Stomach (tissue), 8 donors: ENCODE measurements at regions not wholly inside any gene's neighbourhood (a gene's known extent, or its start where the extent isn't known, plus 50 kb on each side); places are given as distances from the start of the nearest gene placed in this dataset.
A peak's percentile ranks its signal among the peaks of the same experiment; 100 is the strongest.

Source experiments
- DNase-seq, 2 donors: peaks; one replicate each; pipeline versions ENCODE4 v3.0.0 to v3.0.0-alpha.2; 2013 to 2019
- H3K27ac ChIP-seq, 5 donors: fragments of 200-600 bp in 4 of 5; sonication (generic) in 4 of 5; one replicate each; pipeline ENCODE4 v1.5.1; 2013 to 2019; ENCODE audit warnings: mild to moderate bottlenecking in 1 of 5, moderate library complexity in 1 of 5
- H3K27me3 ChIP-seq, 3 donors: fragments of 200-600 bp; sonication (generic); one replicate each; pipeline ENCODE4 v1.5.1; 2017 to 2019; ENCODE audit warnings: mixed run types in 1 of 3
- H3K36me3 ChIP-seq, 4 donors: fragments of 200-600 bp; sonication (generic); 1 replicate in 3 of 4; 2 replicates in 1 of 4; pipeline ENCODE4 v1.5.1; 2016 to 2019
- H3K4me1 ChIP-seq, 4 donors: fragments of 200-600 bp; sonication (generic); one replicate each; pipeline ENCODE4 v1.5.1; 2016 to 2019
- H3K4me3 ChIP-seq, 4 donors: fragments of 200-600 bp; sonication (generic) in 3 of 4; one replicate each; pipeline ENCODE4 v1.5.1; 2016 to 2019; ENCODE audit warnings: mild to moderate bottlenecking in 1 of 4
- H3K9me3 ChIP-seq, 4 donors: fragments of 200-600 bp; sonication (generic); one replicate each; pipeline ENCODE4 v1.5.1; 2016 to 2019
- EP300 ChIP-seq: sonication (generic); formaldehyde crosslinking; IDR thresholded peaks from one replicate; pipeline ENCODE4 v1.6.1; 2017; ENCODE audit warnings: antibody characterized with exemption
- POLR2A ChIP-seq, 4 donors: fragments of 450-650 bp; IDR thresholded peaks; one replicate each; pipeline ENCODE4 v1.6.1; 2016; ENCODE audit warnings: antibody characterized with exemption in 4 of 4, control low read depth in 2 of 4, mild to moderate bottlenecking in 1 of 4, moderate library complexity in 1 of 4
- POLR2AphosphoS5 ChIP-seq, 3 donors: sonication (generic); formaldehyde crosslinking; IDR thresholded peaks; one replicate each; pipeline ENCODE4 v1.6.1; 2016; ENCODE audit warnings: antibody characterized with exemption in 3 of 3
- WGBS, 5 donors: extraction: QIAGEN DNeasy Blood & Tissue Kit in 3 of 5; methylation state at CpG; one replicate each; pipeline versions ENCODE4 v1.1.5 to v1.1.7; 2013 to 2018; 5-methylcytosine and 5-hydroxymethylcytosine counted together
- intact Hi-C: fragments of 100-400 bp; cut with DNase I; formaldehyde crosslinking; loops from one replicate; pipeline ENCODE4 v1.15.1; 2023; ENCODE audit warnings: low total_unique reads
- TF ChIP-seq, protein P1 (sequence below), 7 experiments: fragments of 450-650 bp in 4 of 7; fragments of 200-600 bp in 3 of 7; sonication (generic) in 3 of 7; IDR thresholded peaks; one replicate each; pipeline ENCODE4 v1.5.1; 2016 to 2019; ENCODE audit warnings: antibody characterized with exemption in 7 of 7, control low read depth in 2 of 7, mild to moderate bottlenecking in 1 of 7
- donor health status: healthy with polysubstance abuse.
- donor health status: Bipolar disorder and iron deficiency.
- donor health status: healthy.

DNA sequence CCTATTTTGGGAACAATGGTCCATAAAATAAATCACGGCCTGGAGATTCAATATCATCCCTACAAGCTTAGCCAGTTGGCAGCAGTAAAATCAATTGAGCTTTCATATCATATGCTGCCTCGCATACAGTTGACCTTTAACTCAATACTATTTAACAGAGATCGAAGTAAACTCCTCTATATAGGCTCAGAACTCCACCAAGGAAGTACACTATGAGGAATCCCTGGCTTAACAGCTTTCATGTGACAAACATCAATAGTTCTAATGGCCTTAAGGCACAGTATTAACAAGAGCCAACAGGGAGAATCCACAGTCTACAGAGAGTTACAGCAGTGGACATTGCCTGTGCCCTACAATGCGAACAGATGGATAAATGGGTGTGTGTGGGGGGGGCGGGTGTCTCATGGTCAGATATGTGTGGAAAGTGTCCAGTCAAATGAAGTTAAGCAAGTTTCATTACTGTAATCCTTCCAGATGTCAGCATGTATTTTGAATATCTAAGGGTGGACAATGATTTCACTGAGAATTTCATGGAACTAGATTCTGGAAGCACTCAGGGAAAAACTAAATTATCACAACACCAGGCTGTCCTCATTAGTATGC, 98.2 kb upstream of the FAM9B start:
- no peak for DNase-seq
- WGBS, 5 donors, result 65 to 82% (median 71%) methylated on average over 5 of the region's 5 CpGs
- H3K4me3 ChIP-seq, result no peak overlapping the region
- no peaks in the 10 kb centered on the region for H3K4me1 ChIP-seq
- H3K27ac ChIP-seq, result no peak overlapping the region
- intact Hi-C loops, result no loop called here
- no peaks in the 10 kb centered on the region for H3K9me3 ChIP-seq
- no peaks in the 10 kb centered on the region for H3K36me3 ChIP-seq
- H3K27me3 ChIP-seq, result no peaks in the 10 kb centered on the region
- TF ChIP-seq, protein P1, sequence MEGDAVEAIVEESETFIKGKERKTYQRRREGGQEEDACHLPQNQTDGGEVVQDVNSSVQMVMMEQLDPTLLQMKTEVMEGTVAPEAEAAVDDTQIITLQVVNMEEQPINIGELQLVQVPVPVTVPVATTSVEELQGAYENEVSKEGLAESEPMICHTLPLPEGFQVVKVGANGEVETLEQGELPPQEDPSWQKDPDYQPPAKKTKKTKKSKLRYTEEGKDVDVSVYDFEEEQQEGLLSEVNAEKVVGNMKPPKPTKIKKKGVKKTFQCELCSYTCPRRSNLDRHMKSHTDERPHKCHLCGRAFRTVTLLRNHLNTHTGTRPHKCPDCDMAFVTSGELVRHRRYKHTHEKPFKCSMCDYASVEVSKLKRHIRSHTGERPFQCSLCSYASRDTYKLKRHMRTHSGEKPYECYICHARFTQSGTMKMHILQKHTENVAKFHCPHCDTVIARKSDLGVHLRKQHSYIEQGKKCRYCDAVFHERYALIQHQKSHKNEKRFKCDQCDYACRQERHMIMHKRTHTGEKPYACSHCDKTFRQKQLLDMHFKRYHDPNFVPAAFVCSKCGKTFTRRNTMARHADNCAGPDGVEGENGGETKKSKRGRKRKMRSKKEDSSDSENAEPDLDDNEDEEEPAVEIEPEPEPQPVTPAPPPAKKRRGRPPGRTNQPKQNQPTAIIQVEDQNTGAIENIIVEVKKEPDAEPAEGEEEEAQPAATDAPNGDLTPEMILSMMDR (IDR thresholded peaks at IDR 0.05), result no peak
- TF ChIP-seq POLR2AphosphoS5 (IDR thresholded peaks at IDR 0.05), result no peak
- TF ChIP-seq EP300, result no peak
- no peak for TF ChIP-seq POLR2A (IDR thresholded peaks at IDR 0.05)

DNA sequence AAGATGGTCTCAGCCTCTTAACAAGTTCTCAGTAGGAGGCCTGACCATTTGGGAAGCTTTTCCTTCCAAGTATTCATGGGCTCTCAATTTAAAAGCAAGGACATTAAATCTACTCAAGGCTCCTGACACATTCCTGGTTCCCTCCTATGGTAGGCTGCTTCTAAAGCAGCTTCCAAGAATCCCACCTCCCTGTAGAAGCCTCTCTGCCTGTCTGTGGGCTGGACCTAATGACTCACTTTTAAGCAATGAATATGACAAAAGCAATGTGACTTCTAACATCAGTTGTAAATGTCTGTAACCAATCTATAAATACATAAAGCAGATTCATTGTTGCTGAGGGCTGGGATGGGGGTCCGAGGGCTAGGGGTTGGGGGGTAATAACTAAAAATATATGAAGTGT, 99.5 kb upstream of the FAM9B start:
- Histone ChIP-seq H3K9me3 (no peaks in the 10 kb centered on the region), H3K36me3 (no peaks in the 10 kb centered on the region), H3K27ac (no peak overlapping the region), H3K4me1 (no peaks in the 10 kb centered on the region), H3K27me3 (no peaks in the 10 kb centered on the region), H3K4me3 (no peak overlapping the region)
- DNase-seq, result no peak
- 50 to 81% (median 75%) methylated on average over 1 of the region's 1 CpG for WGBS, 5 donors
- TF ChIP-seq POLR2AphosphoS5 (IDR thresholded peaks at IDR 0.05) (no peak), EP300 (no peak), POLR2A (IDR thresholded peaks at IDR 0.05) (no peak)
- TF ChIP-seq, protein P1 (IDR thresholded peaks at IDR 0.05), result no peak
- intact Hi-C loops, result no loop called here

DNA sequence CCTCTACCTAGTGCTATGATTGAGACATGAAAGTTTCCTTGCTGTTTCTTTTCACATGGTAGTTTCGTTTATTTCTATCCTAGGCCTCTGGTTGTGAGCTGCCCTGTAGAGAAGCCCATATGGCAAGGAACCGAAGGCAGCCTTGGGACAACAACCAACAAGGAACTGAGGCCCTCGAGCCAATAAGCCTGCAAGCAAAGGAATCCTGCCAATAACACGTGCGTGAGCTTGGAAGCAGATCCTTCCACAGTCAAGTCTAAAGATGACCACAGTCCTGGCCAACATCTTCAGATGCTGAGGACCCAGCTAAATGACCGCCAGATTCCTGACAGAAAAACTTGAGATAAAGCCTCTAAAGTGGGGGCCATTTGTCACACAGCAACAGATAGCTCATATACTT, 100.4 kb upstream of the FAM9B start:
- DNase-seq, result peak in 1 of 2 donors; percentile 22
- H3K36me3 ChIP-seq, result no peaks in the 10 kb centered on the region
- TF ChIP-seq POLR2A (IDR thresholded peaks at IDR 0.05), result no peak
- TF ChIP-seq, protein P1 (IDR thresholded peaks at IDR 0.05), result no peak
- no peak for TF ChIP-seq POLR2AphosphoS5 (IDR thresholded peaks at IDR 0.05)
- no peak for TF ChIP-seq EP300
- 70 to 85% (median 79%) methylated on average over 6 of the region's 6 CpGs for WGBS, 5 donors
- no peaks in the 10 kb centered on the region for H3K4me1 ChIP-seq
- no peak overlapping the region for H3K4me3 ChIP-seq
- intact Hi-C loops, result no loop called here
- H3K27ac ChIP-seq, result no peak overlapping the region
- no peaks in the 10 kb centered on the region for H3K27me3 ChIP-seq
- H3K9me3 ChIP-seq, result no peaks in the 10 kb centered on the region

DNA sequence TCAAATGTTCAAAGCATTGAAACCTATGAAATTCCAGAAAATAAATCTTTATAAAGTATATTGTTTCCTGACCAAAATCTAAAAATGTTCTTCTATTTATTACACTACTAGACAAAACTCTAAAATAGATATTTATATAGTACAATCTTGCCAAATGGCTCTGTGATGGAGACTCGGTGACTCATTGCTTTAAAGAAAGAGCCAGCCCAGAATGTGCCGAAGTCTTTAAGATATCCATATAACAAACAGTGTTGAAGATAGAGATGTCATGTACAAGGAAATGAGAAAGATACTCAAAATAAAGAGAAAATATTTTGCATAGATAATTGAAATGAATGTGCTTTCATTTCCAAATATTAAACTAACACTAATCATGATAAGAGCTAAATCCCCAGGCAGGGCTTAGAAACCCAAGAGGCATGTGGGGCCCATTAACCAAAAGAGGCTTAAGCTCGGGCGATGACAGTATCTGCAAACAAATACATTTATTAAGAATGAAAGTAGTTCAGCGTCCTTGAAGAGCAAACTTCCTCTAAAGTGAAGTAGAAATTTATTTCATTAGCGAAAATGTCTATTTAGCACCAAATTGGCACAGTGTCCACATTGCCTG, 102.1 kb upstream of the FAM9B start:
- no peaks in the 10 kb centered on the region for H3K27me3 ChIP-seq
- H3K9me3 ChIP-seq, result no peaks in the 10 kb centered on the region
- peak in 1 of 2 donors; percentile 4 for DNase-seq
- H3K36me3 ChIP-seq, result no peaks in the 10 kb centered on the region
- TF ChIP-seq POLR2AphosphoS5 (IDR thresholded peaks at IDR 0.05), result no peak
- TF ChIP-seq, protein P1 (IDR thresholded peaks at IDR 0.05), result no peak
- no peak for TF ChIP-seq EP300
- no peak for TF ChIP-seq POLR2A (IDR thresholded peaks at IDR 0.05)
- no peaks in the 10 kb centered on the region for H3K4me1 ChIP-seq
- no peak overlapping the region for H3K27ac ChIP-seq
- intact Hi-C loops, result no loop called here
- WGBS, 5 donors, result 35 to 53% (median 42%) methylated on average over 6 of the region's 6 CpGs
- no peak overlapping the region for H3K4me3 ChIP-seq
